Ovary (tissue), 3 donors: ENCODE measurements at regions not wholly inside any gene's neighbourhood (a gene's known extent, or its start where the extent isn't known, plus 50 kb on each side); places are given as distances from the start of the nearest gene placed in this dataset.

Source experiments
- POLR2A ChIP-seq: fragments of 450-650 bp; IDR thresholded peaks from one replicate; pipeline ENCODE4 v1.6.1; 2017; ENCODE audit warnings: antibody characterized with exemption, mild to moderate bottlenecking, moderate library complexity
- TF ChIP-seq, protein P1 (sequence below), 3 donors: fragments of 450-650 bp in 2 of 3; fragments of 200-600 bp in 1 of 3; IDR thresholded peaks; one replicate each; pipeline versions ENCODE4 v1.5.1 to v1.8.0; 2016 to 2022; ENCODE audit warnings: antibody characterized with exemption in 3 of 3, mild to moderate bottlenecking in 1 of 3
- donor health status: DM: no; HTN: no; CAD: no.

- TF ChIP-seq, protein P1, sequence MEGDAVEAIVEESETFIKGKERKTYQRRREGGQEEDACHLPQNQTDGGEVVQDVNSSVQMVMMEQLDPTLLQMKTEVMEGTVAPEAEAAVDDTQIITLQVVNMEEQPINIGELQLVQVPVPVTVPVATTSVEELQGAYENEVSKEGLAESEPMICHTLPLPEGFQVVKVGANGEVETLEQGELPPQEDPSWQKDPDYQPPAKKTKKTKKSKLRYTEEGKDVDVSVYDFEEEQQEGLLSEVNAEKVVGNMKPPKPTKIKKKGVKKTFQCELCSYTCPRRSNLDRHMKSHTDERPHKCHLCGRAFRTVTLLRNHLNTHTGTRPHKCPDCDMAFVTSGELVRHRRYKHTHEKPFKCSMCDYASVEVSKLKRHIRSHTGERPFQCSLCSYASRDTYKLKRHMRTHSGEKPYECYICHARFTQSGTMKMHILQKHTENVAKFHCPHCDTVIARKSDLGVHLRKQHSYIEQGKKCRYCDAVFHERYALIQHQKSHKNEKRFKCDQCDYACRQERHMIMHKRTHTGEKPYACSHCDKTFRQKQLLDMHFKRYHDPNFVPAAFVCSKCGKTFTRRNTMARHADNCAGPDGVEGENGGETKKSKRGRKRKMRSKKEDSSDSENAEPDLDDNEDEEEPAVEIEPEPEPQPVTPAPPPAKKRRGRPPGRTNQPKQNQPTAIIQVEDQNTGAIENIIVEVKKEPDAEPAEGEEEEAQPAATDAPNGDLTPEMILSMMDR (IDR thresholded peaks at IDR 0.05): no peak
- TF ChIP-seq POLR2A: no peak
These were observed 195.1 kb upstream of the RPS23 start for GRCh38 chr5:82473262-82473661.
